GM13976 (cell line): ENCODE measurements at regions not wholly inside any gene's neighbourhood (a gene's known extent, or its start where the extent isn't known, plus 50 kb on each side); places are given as distances from the start of the nearest gene placed in this dataset.

Source experiments
- DNase-seq: peaks from one replicate; pipeline ENCODE4 v3.0.0; 2012; ENCODE audit warnings: low spot score
- CTCF ChIP-seq: IDR thresholded peaks from 2 replicates; pipeline ENCODE4 v1.5.1; 2012; ENCODE audit warnings: borderline replicate concordance, mild to moderate bottlenecking; ENCODE audit not compliant: insufficient read depth; ENCODE audit errors: extremely low read depth, missing control alignments, control extremely low read depth
- in situ Hi-C: fragments of 300-500 bp; cut with MboI; formaldehyde crosslinking; loops from one replicate; pipeline ENCODE4 v1.12.0; 2022; ENCODE audit warnings: low sequenced_read_pairs, mixed read lengths, inconsistent platforms; ENCODE audit not compliant: unreplicated experiment

GRCh38 chr5:18329328-18329727 lies 695.1 kb downstream of the TAF11L14 start:
- in situ Hi-C loops, result no loop called here
- DNase-seq, result no peak
- no peak for TF ChIP-seq CTCF

- in situ Hi-C loops, result no loop called here
- no peak for TF ChIP-seq CTCF
- no peak for DNase-seq
Measured at GRCh38 chr5:18333841-18334240, 699.6 kb downstream of the TAF11L14 start.

DNA sequence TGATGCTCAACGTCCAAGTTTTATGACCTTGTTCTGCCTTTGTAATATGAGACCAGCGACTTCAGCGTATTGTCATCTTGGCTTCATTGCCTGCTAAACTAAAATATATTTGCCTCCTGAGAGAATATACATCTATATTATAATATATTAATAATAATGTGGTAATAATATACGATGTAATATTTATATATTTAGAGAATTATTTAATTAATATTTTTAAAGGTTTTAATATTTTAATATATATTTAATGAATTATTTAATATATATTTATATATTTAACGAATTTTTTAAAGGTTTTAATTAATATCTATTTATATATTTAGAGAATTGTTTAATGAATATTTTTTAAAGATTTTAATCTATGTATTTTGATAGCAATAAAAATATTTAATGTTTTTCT lies 700.7 kb downstream of the TAF11L14 start:
- no peak for TF ChIP-seq CTCF
- no peak for DNase-seq
- in situ Hi-C loops, result no loop called here

DNA sequence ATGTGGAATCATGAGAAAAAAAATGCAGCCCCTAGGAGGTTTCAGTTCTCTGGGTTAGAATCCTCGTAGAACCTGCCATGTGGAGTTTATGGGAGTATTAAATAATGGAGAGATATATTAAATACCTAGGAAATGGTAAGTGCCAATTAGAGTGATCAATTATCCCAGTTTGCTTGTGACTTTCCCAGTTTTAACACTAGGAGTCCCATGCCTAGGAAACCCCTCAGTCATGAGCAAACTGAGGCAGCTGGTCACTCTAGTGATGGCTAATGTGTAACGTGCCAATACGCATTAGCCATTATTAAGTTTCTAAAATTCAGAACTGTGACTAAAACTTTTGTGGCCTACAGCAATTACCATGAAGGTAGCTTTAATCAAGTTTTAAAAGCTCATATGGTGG lies 720.6 kb downstream of the TAF11L14 start:
- TF ChIP-seq CTCF, result no peak
- in situ Hi-C loops, result no loop called here
- no peak for DNase-seq

- no peak for TF ChIP-seq CTCF
- in situ Hi-C loops, result no loop called here
- no peak for DNase-seq
Measured at GRCh38 chr5:18357486-18357885, 723.2 kb downstream of the TAF11L14 start.

DNA sequence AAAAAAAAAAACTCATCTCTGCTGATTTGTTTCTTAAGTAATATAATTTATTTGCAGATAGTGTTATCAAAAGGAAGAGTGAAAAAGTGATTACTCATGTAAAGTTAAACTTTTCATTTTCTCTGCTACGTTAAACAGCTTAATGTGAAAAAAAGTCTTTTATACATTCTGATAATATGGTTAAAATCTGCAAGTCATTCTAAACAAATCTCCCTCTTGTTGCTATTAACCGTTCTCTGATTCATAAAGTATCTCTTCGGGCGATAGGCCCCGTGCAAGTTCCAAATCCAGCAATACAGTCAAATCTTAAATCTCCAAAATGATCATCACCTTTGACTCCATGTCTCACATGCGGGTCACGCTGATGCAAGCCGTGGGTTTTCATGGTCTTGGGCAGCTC lies 732.0 kb downstream of the TAF11L14 start:
- in situ Hi-C loops, result no loop called here
- no peak for DNase-seq
- no peak for TF ChIP-seq CTCF

DNA sequence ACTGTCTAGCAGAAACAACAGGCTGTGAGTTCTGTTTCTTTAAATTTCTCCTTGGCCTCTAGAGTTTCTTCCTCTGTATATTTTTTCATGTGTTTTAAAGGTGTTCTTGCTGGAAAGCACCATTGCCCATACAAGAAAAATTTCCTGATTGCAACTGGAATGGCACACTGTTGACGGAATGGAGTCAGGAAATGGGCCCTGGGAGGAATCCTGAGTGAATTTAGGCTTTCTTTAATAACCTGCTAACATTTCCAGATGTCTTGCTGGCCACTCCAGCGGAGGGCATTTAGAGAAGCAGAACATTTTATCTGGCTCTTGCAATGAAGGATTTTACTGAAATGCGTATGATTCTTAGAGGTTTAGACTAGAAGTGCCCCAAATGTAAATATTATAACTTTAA lies 736.3 kb downstream of the TAF11L14 start:
- no peak for DNase-seq
- in situ Hi-C loops, result no loop called here
- no peak for TF ChIP-seq CTCF
